ENCODE measurements at regions not wholly inside any gene's neighbourhood (a gene's known extent, or its start where the extent isn't known, plus 50 kb on each side); places are given as distances from the start of the nearest gene placed in this dataset.

- no peak overlapping the region for H3K4me3 ChIP-seq (replicated peaks in 1 of 4; ENCODE audit: control extremely low read depth in 1 of 4, insufficient read depth in 1 of 4, low read depth in 3 of 4, low read length in 4 of 4)
Observed at GRCh38 chrX:15050395-15050794, 177.2 kb downstream of the MOSPD2 start.

DNA sequence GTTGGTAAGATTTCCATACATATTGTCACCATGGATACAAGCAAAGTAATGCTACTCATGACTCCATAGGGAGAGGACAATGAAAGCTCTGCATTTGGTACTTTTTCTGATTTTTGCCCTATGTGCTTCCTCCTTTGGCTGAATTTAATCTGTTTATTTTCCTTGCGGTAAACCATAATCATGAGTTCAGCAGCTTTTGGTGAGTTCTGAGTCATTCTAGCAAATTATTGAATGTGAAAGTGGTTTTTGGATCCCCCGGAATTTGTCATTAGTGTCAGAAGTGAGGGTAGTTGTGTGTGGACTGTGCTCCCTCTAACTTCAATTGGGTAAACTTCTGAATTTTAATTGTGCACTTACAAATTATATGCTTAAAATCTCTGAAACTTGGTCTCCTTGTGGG lies 170.3 kb downstream of the MOSPD2 start:
- H3K4me3 ChIP-seq (replicated peaks in 1 of 4; ENCODE audit: control extremely low read depth in 1 of 4, insufficient read depth in 1 of 4, low read depth in 3 of 4, low read length in 4 of 4), result no peak overlapping the region
- no peak overlapping the region for H3K4me2 ChIP-seq (ENCODE audit: extremely low read depth, insufficient read depth, low read length)
- H3K79me2 ChIP-seq (ENCODE audit: control insufficient read depth, insufficient read depth, low read length), result no peaks in the 10 kb centered on the region
- no peak overlapping the region for H2AFZ ChIP-seq (ENCODE audit: low read length)
- TF ChIP-seq EZH2 (IDR thresholded peaks at IDR 0.05; ENCODE audit: low read length, missing control alignments) (no peak), CTCF (conservative IDR thresholded peaks at IDR 0.05 in 1 of 2, IDR thresholded peaks at IDR 0.05 in 1 of 2; ENCODE audit: low read depth in 1 of 2, low read length in 2 of 2) (no peak)
- no peak overlapping the region for H3K27ac ChIP-seq (ENCODE audit: insufficient read depth, low read length)
- H3K36me3 ChIP-seq (ENCODE audit: control insufficient read depth, insufficient read depth, low read length), result no peaks in the 10 kb centered on the region
- DNase-seq (ENCODE audit: low read depth in 2 of 2), result no peak
- H3K4me1 ChIP-seq (ENCODE audit: control insufficient read depth, extremely low read depth, insufficient read depth, low read length), result no peaks in the 10 kb centered on the region
- no peaks in the 10 kb centered on the region for H4K20me1 ChIP-seq (ENCODE audit: control insufficient read depth, extremely low read depth, insufficient read depth, low read length)
- no peak overlapping the region for H3K9ac ChIP-seq (ENCODE audit: insufficient read depth, low read length)
- no peaks in the 10 kb centered on the region for H3K27me3 ChIP-seq (ENCODE audit: control insufficient read depth, insufficient read depth, low read length)
- H3K9me3 ChIP-seq (ENCODE audit: control insufficient read depth, insufficient read depth, low read depth, low read length), result no peaks in the 10 kb centered on the region

More at GRCh38 chrX:15050395-15050794, 177.2 kb downstream of the MOSPD2 start:
- no peaks in the 10 kb centered on the region for H3K4me1 ChIP-seq (ENCODE audit: control insufficient read depth, extremely low read depth, insufficient read depth, low read length)
- H3K4me2 ChIP-seq (ENCODE audit: extremely low read depth, insufficient read depth, low read length), result no peak overlapping the region
- H3K79me2 ChIP-seq (ENCODE audit: control insufficient read depth, insufficient read depth, low read length), result no peaks in the 10 kb centered on the region
- H3K9ac ChIP-seq (ENCODE audit: insufficient read depth, low read length), result no peak overlapping the region
- H3K36me3 ChIP-seq (ENCODE audit: control insufficient read depth, insufficient read depth, low read length), result no peaks in the 10 kb centered on the region
- TF ChIP-seq EZH2 (IDR thresholded peaks at IDR 0.05; ENCODE audit: low read length, missing control alignments), result no peak
- no peak for TF ChIP-seq CTCF (conservative IDR thresholded peaks at IDR 0.05 in 1 of 2, IDR thresholded peaks at IDR 0.05 in 1 of 2; ENCODE audit: low read depth in 1 of 2, low read length in 2 of 2)
- DNase-seq (ENCODE audit: low read depth in 2 of 2), result no peak
- H3K9me3 ChIP-seq (ENCODE audit: control insufficient read depth, insufficient read depth, low read depth, low read length), result no peaks in the 10 kb centered on the region
- H2AFZ ChIP-seq (ENCODE audit: low read length), result no peak overlapping the region
- no peaks in the 10 kb centered on the region for H4K20me1 ChIP-seq (ENCODE audit: control insufficient read depth, extremely low read depth, insufficient read depth, low read length)
- H3K27me3 ChIP-seq (ENCODE audit: control insufficient read depth, insufficient read depth, low read length), result no peaks in the 10 kb centered on the region
- no peak overlapping the region for H3K27ac ChIP-seq (ENCODE audit: insufficient read depth, low read length)

- DNase-seq (ENCODE audit: low read depth in 2 of 2), result no peak
- TF ChIP-seq CTCF (conservative IDR thresholded peaks at IDR 0.05 in 1 of 2, IDR thresholded peaks at IDR 0.05 in 1 of 2; ENCODE audit: low read depth in 1 of 2, low read length in 2 of 2) (no peak), EZH2 (IDR thresholded peaks at IDR 0.05; ENCODE audit: low read length, missing control alignments) (no peak)
- Histone ChIP-seq H4K20me1 (ENCODE audit: control insufficient read depth, extremely low read depth, insufficient read depth, low read length) (no peaks in the 10 kb centered on the region), H3K27me3 (ENCODE audit: control insufficient read depth, insufficient read depth, low read length) (no peaks in the 10 kb centered on the region), H3K4me3 (replicated peaks in 1 of 4; ENCODE audit: control extremely low read depth in 1 of 4, insufficient read depth in 1 of 4, low read depth in 3 of 4, low read length in 4 of 4) (no peak overlapping the region), H3K27ac (ENCODE audit: insufficient read depth, low read length) (no peak overlapping the region), H3K4me2 (ENCODE audit: extremely low read depth, insufficient read depth, low read length) (no peak overlapping the region), H3K36me3 (ENCODE audit: control insufficient read depth, insufficient read depth, low read length) (no peaks in the 10 kb centered on the region), H3K4me1 (ENCODE audit: control insufficient read depth, extremely low read depth, insufficient read depth, low read length) (no peaks in the 10 kb centered on the region), H3K9me3 (ENCODE audit: control insufficient read depth, insufficient read depth, low read depth, low read length) (no peaks in the 10 kb centered on the region), H2AFZ (ENCODE audit: low read length) (no peak overlapping the region), H3K9ac (ENCODE audit: insufficient read depth, low read length) (no peak overlapping the region), H3K79me2 (ENCODE audit: control insufficient read depth, insufficient read depth, low read length) (no peaks in the 10 kb centered on the region)
Observed at GRCh38 chrX:15033917-15034316, 160.7 kb downstream of the MOSPD2 start.

Measured in fibroblast of lung (primary cell).